ENCODE measurements at regions not wholly inside any gene's neighbourhood (a gene's known extent, or its start where the extent isn't known, plus 50 kb on each side); places are given as distances from the start of the nearest gene placed in this dataset.

- Mint-ChIP-seq H3K4me1 (peaks cover 2 to 14% of the 10 kb centered on the region in 2 experiments; a peak in 2 of 4 replicates), H3K27me3 (ENCODE audit: low read depth) (peaks cover 20% of the 10 kb centered on the region), H3K36me3 (ENCODE audit: insufficient read depth in 1 of 3, low read depth in 3 of 3) (no peaks in the 10 kb centered on the region), H3K27ac (peak overlapping the region in 1 of 3 experiments; percentile 96; a peak in 1 of 7 replicates), H3K4me3 (no peak overlapping the region), H3K9me3 (no peaks in the 10 kb centered on the region)
- Histone ChIP-seq H3K27ac (ENCODE audit: insufficient read length, low read depth, low read length) (no peak overlapping the region), H2BK120ac (ENCODE audit: low read depth, low read length, poor library complexity, severe bottlenecking) (no peak overlapping the region), H2BK12ac (ENCODE audit: insufficient read length, low read depth, low read length) (no peak overlapping the region), H3K79me2 (ENCODE audit: insufficient read depth, low read length) (no peaks in the 10 kb centered on the region), H3K9me3 (ENCODE audit: control insufficient read depth, low read depth, low read length) (no peaks in the 10 kb centered on the region), H2BK20ac (ENCODE audit: low read depth, low read length, poor library complexity, severe bottlenecking) (no peak overlapping the region), H3K79me1 (ENCODE audit: insufficient read depth, low read depth, low read length, poor library complexity, severe bottlenecking) (no peaks in the 10 kb centered on the region), H3K18ac (ENCODE audit: insufficient read length, low read depth, low read length) (no peak overlapping the region), H2BK5ac (ENCODE audit: insufficient read length, low read length) (no peak overlapping the region), H2BK15ac (ENCODE audit: low read depth, low read length) (no peak overlapping the region), H3K23me2 (ENCODE audit: insufficient read length, low read depth, low read length, poor library complexity, severe bottlenecking) (no peaks in the 10 kb centered on the region), H4K20me1 (ENCODE audit: control insufficient read depth, insufficient read depth, insufficient read length) (no peaks in the 10 kb centered on the region), H3K4ac (ENCODE audit: low read depth, low read length) (no peak overlapping the region), H4K91ac (ENCODE audit: insufficient read length, low read depth, low read length) (no peak overlapping the region), H3K27me3 (ENCODE audit: insufficient read depth, low read length) (no peaks in the 10 kb centered on the region), H3K23ac (ENCODE audit: insufficient read length, low read depth, low read length) (no peak overlapping the region), H3T11ph (ENCODE audit: low read length) (no peak overlapping the region), H4K5ac (ENCODE audit: insufficient read length, low read depth, low read length) (no peak overlapping the region), H2AFZ (ENCODE audit: low read length) (no peak overlapping the region), H3K56ac (ENCODE audit: insufficient read length, low read depth, low read length) (no peak overlapping the region), H3K9ac (ENCODE audit: extremely low read depth, insufficient read length, low read length) (no peak overlapping the region), H2AK5ac (ENCODE audit: insufficient read length, low read length) (no peak overlapping the region), H3K14ac (ENCODE audit: insufficient read depth, low read length) (no peak overlapping the region), H3K4me1 (ENCODE audit: insufficient read depth, low read length) (no peaks in the 10 kb centered on the region), H3K4me2 (ENCODE audit: insufficient read depth, insufficient read length, low read length) (no peak overlapping the region), H4K8ac (replicated peaks; ENCODE audit: insufficient read length, low read depth, low read length) (no peak overlapping the region)
- TF ChIP-seq CTCF (conservative IDR thresholded peaks at IDR 0.05): no peak
- no peak for DNase-seq
- no CpG with 5 or more reads among the region's 21 CpGs for WGBS (ENCODE audit: extremely low coverage, insufficient read length, low lambda C conversion rate)
Observed at GRCh38 chr17:79379700-79380445, 231.0 kb downstream of the RBFOX3 start.

Measured in H9 (cell line).